HUES64 (cell line): ENCODE measurements at regions not wholly inside any gene's neighbourhood (a gene's known extent, or its start where the extent isn't known, plus 50 kb on each side); places are given as distances from the start of the nearest gene placed in this dataset.
"Not testable (repeated sequence)": the region's sequence is repeated elsewhere in the genome, so short reads cannot be mapped to it uniquely, and the experiment has no call there.

Experiments
- H3K27ac ChIP-seq: 2 replicates; pipeline ENCODE4 v1.7.0; 2013; ENCODE audit warnings: low read depth, low read length, inconsistent platforms
- H3K27me3 ChIP-seq: 2 replicates; pipeline ENCODE4 v1.6.1; 2013; ENCODE audit warnings: mild to moderate bottlenecking, low read length; ENCODE audit not compliant: insufficient read depth
- H3K36me3 ChIP-seq: 2 replicates; pipeline ENCODE4 v1.6.1; 2013; ENCODE audit warnings: mild to moderate bottlenecking, low read length; ENCODE audit not compliant: insufficient read depth
- H3K4me1 ChIP-seq: 2 replicates; pipeline ENCODE4 v1.6.1; 2013; ENCODE audit warnings: mild to moderate bottlenecking, low read length, moderate library complexity; ENCODE audit not compliant: insufficient read depth
- H3K4me3 ChIP-seq: 2 replicates; pipeline ENCODE4 v1.5.1; 2013; ENCODE audit warnings: mild to moderate bottlenecking, low read length, moderate library complexity
- H3K9ac ChIP-seq: 2 replicates; pipeline ENCODE4 v1.6.1; 2013; ENCODE audit warnings: mild to moderate bottlenecking, low read depth, low read length
- H3K9me3 ChIP-seq: 2 replicates; pipeline ENCODE4 v1.6.1; 2013; ENCODE audit warnings: low read depth, low read length; ENCODE audit not compliant: insufficient read depth
- WGBS: fragments of 150-250, 120-280 bp; methylation state at CpG from one replicate; pipeline ENCODE4 v1.1.7; 2013; ENCODE audit warnings: missing lambda C conversion rate; 5-methylcytosine and 5-hydroxymethylcytosine counted together

DNA sequence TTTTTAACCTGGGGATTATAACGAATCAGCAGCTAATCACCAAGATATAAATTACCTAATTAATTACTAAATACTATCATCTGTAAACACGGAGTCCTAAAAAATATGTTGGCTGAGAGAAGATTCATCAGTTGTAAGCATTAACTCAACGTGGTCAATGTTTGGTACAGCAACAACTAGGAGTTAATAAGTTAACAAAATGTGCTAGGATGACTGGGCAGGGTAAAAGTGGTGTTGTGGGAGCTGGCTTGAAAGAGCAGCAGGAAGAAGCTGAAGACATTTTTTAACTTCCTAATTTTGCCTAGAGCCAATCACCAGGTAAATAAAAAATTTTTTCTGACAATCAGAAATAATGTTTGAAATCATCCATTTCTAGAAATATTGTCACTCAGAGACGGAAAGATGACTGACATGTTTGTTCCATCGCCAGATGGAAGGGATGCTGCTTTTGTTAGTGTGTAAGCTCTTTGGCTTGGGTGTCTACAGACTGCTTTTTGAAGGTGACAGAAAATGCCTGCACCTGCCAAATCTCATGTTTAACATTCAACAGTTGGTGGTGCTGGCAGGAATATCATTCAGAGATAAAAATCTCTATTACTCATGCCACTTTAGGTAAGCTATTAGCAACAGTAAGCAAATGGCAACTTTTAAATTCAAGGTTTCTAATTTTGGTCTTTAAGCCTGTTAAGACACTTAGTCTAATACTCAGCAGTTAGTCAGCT is 1126.9 kb downstream of the STPG2 start:
- Histone ChIP-seq H3K4me1 (no peaks in the 10 kb centered on the region), H3K27ac (no peak overlapping the region), H3K9ac (no peak overlapping the region), H3K27me3 (no peaks in the 10 kb centered on the region), H3K4me3 (no peak overlapping the region), H3K36me3 (no peaks in the 10 kb centered on the region), H3K9me3 (no peaks in the 10 kb centered on the region)
- 95% methylated on average over 4 of the region's 5 CpGs for WGBS

DNA sequence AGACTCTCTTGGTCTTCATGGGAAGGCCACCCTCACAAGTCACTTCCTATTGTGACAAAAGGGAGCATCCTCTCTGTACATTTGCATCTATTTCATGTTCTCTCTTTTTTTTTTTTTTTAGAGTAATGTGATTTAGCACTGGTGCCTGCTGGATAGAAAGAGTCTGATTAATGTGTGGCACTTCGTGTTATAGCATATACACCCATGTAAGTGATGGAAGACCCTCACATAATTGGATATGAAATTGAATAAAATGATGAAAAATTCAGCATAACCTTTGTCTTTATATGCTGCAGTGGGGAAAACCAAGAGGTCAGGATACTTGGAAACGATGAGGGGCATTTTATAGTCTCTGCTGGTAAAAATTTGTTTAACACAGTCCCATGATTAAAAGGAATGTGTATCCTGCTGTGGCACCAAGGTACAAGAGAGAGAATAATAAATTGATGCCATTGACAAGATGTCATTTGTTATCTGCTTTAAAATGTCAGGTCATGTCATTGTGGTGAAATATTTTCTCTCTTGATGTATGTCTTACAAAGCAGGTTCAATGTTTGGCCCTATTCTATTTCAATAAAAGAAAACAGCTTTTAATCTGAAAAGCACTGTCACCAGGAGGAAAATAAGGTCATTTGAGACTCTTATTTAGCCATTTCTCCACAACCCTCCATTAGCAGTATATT is 1115.4 kb downstream of the STPG2 start:
- no peaks in the 10 kb centered on the region for H3K9me3 ChIP-seq
- WGBS, result 85% methylated on average over 1 of the region's 2 CpGs
- H3K36me3 ChIP-seq, result no peaks in the 10 kb centered on the region
- no peaks in the 10 kb centered on the region for H3K27me3 ChIP-seq
- no peak overlapping the region for H3K9ac ChIP-seq
- H3K27ac ChIP-seq, result no peak overlapping the region
- H3K4me1 ChIP-seq, result peaks cover 16% of the 10 kb centered on the region
- H3K4me3 ChIP-seq, result no peak overlapping the region

DNA sequence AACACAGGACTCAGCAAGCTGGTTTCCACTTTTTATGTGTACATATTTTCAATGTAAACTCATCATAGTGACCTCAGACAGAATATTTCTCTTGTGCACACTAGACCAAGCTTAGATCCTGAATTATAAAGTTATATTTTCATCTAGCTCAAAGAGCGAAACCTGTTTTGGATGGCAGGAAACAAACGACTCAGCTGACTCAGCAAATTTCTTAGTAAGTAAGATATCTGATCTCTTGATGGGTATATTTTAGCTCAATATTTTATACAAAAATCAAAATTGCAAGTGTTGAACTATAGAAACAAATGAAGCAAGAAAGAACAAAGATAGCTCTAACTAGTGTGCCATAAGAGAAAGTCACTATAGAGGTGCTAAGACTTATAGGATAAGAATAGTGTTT is 1114.5 kb downstream of the STPG2 start:
- H3K27me3 ChIP-seq, result no peaks in the 10 kb centered on the region
- no peak overlapping the region for H3K9ac ChIP-seq
- 100% methylated on average over 1 of the region's 2 CpGs for WGBS
- H3K27ac ChIP-seq, result no peak overlapping the region
- H3K36me3 ChIP-seq, result no peaks in the 10 kb centered on the region
- peaks cover 16% of the 10 kb centered on the region for H3K4me1 ChIP-seq
- no peak overlapping the region for H3K4me3 ChIP-seq
- H3K9me3 ChIP-seq, result no peaks in the 10 kb centered on the region

DNA sequence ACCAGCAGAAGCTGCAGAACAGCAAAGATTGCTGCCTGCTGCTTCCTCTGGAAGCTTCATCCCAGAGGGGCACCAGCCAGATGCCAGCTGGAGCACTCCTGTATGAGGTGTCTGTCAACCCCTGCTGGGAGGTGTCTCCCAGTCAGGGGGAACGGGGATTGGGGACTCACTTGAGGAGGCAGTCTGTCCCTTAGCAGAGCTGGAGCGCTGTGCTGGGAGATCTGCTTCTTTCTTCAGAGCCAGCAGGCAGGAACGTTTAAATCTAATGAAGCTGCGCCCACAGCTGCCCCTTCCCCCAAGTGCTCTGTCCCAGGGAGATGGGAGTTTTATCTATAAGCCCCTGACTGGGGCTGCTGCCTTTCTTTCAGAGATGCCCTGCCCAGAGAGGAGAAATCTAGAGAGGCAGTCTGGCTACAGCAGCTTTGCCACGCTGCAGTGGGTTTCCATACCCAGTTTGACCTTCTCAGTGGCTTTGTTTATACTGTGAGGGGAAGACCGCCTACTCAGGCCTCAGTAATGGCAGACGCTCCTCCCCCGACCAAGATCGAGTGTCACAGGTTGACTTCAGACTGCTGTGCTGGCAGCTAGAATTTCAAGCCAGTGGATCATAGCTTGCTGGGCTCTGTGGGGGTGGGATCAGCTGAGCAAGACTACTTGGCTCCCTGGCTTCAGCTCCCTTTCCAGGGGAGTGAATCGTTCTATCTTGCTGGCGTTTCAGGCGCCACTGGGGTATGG is 1105.7 kb downstream of the STPG2 start:
- not testable (repeated sequence) for H3K9ac ChIP-seq, H3K36me3 ChIP-seq, H3K4me1 ChIP-seq, H3K4me3 ChIP-seq, H3K27me3 ChIP-seq, H3K9me3 ChIP-seq
- WGBS, result 74% methylated on average over 12 of the region's 12 CpGs
- peak overlapping the region; percentile 27; the same call in 1 of the 2 replicates for H3K27ac ChIP-seq

DNA sequence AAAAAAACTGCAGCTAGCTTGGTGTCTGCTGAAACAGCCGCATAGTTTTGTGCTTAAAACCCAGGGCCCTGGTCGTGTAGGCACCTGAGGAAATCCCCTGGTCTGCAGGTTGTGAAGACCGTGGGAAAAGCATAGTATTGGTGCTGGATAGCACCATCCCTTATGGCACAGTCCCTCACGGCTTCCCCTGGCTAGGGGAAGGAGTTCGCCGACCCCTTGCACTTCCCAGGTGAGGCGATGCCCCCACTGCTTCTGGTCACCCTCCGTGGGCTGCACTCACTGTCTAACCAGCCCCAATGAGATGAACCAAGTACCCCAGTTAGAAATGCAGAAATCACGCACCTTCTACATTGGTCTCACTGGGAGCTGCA is 1105.1 kb downstream of the STPG2 start:
- WGBS, result 92% methylated on average over 9 of the region's 9 CpGs
- Histone ChIP-seq H3K9ac (no peak overlapping the region), H3K27ac (peak overlapping the region; percentile 27; the same call in 1 of the 2 replicates), H3K4me3 (no peak overlapping the region), H3K36me3 (no peaks in the 10 kb centered on the region), H3K4me1 (peaks cover 9% of the 10 kb centered on the region; the same call in 1 of the 2 replicates), H3K27me3 (no peaks in the 10 kb centered on the region), H3K9me3 (no peaks in the 10 kb centered on the region)

DNA sequence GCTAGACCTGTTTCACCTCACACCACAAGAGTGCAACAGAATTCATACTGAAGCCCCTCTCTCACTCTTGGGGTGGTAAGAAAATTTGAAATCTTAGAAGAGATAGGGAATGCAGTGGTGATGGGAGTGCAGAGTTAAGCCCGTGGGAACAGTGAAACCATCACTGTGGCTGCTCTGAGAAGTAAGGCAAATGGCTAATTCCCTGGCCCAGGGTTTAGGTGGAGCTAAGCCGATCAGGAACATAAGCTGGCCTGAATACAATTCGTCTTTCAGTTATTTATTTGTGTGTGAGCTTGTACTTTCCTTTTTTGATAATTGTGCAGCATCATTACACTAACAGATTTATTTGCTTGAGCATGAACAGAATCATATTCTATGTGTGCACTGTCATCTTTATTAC is 1070.6 kb downstream of the STPG2 start:
- Histone ChIP-seq H3K9me3 (no peaks in the 10 kb centered on the region), H3K4me1 (peaks cover 12% of the 10 kb centered on the region; the same call in 1 of the 2 replicates), H3K36me3 (no peaks in the 10 kb centered on the region), H3K9ac (no peak overlapping the region), H3K27me3 (no peaks in the 10 kb centered on the region), H3K27ac (no peak overlapping the region), H3K4me3 (no peak overlapping the region)
- 86% methylated on average over 3 of the region's 3 CpGs for WGBS

DNA sequence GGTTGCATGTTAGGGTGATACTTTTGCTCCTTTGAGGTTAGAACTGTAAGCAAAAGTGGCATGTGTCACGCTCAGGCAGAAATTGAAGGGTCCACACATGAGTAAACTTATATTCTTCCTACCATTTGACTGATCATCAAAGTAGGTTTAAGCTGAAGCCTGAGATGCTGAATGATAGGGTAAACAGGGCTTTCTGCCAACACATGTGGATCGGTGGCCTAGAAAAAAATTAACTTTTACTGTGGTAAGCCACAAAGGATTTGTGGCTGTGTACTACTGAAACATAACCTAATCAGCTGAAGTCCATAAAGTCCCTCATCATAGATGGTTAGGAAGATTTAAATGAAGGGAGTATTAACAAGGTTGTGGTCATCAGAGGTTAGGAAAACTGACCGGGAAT is 1070.1 kb downstream of the STPG2 start:
- no peaks in the 10 kb centered on the region for H3K36me3 ChIP-seq
- H3K9me3 ChIP-seq, result no peaks in the 10 kb centered on the region
- no peak overlapping the region for H3K27ac ChIP-seq
- H3K4me1 ChIP-seq, result peaks cover 12% of the 10 kb centered on the region; the same call in 1 of the 2 replicates
- H3K27me3 ChIP-seq, result no peaks in the 10 kb centered on the region
- H3K4me3 ChIP-seq, result no peak overlapping the region
- H3K9ac ChIP-seq, result no peak overlapping the region
- 97% methylated on average over 3 of the region's 3 CpGs for WGBS

DNA sequence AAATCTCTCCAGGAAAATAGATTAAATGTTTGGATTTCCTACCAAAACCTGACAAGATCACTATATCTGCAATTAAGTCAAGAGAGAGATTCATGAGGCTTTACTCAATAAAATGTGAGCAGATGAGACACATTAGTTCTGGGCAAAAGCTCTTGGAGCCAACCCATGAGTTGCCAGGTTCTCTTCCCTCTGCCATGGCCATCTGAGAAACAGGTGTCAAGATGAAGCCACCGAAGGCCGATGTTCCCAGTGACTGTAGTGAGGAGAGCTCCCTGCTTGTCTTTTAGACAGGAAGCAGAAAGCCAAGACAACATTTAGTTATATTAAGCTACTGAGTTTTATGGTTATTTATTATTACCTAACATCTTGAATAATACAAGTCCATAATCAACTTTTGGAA is 1068.7 kb downstream of the STPG2 start:
- Histone ChIP-seq H3K4me1 (peaks cover 8% of the 10 kb centered on the region; the same call in 1 of the 2 replicates), H3K27me3 (no peaks in the 10 kb centered on the region), H3K9ac (no peak overlapping the region), H3K36me3 (no peaks in the 10 kb centered on the region), H3K9me3 (no peaks in the 10 kb centered on the region), H3K27ac (no peak overlapping the region), H3K4me3 (no peak overlapping the region)
- WGBS, result 79% methylated on average over 2 of the region's 2 CpGs

DNA sequence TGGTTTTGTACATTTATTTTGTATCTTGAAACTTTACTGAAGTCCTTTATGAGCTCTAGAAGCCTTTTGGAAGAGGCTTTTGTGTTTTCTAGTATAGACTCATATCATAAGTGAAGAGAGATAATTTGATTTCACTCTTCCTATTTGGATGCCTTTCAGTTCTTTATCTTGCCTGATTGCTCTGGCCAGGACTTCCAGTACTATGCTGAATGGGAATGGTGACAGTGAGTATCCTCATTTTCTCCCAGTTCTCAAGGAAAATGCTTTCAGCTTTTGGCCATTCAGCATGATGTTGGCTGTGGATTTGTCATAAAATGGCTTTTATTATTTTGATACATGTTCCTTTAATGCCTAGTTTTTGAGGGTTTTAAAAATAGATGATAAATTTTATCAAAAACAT is 1061.3 kb downstream of the STPG2 start:
- Histone ChIP-seq H3K36me3 (no peaks in the 10 kb centered on the region), H3K27me3 (no peaks in the 10 kb centered on the region), H3K9ac (no peak overlapping the region), H3K9me3 (no peaks in the 10 kb centered on the region), H3K4me1 (no peaks in the 10 kb centered on the region), H3K27ac (no peak overlapping the region), H3K4me3 (no peak overlapping the region)

DNA sequence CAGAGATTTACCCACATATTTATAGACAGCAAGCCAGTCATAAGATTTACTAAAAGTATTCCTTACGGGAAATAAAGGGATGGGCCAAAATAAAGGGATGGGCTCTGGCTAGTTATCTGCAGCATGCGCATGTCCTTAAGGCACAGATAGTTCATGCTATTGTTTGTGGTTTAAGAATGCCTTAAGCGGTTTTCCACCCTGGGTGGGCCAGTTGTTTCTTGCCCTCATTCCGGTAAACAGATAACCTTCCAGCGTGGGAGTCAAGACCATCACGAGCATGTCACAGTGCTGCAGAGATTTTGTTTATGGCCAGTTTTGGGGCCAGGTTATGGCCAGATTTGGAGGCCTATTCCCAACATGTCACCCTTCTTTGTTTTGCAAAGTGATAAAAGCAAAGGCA is 1046.2 kb downstream of the STPG2 start:
- peak overlapping the region; percentile 65; the same call in 1 of the 2 replicates for H3K27ac ChIP-seq
- H3K36me3 ChIP-seq, H3K9ac ChIP-seq, H3K9me3 ChIP-seq, H3K27me3 ChIP-seq, H3K4me1 ChIP-seq, H3K4me3 ChIP-seq: not testable (repeated sequence)
- 61% methylated on average over 6 of the region's 6 CpGs for WGBS

DNA sequence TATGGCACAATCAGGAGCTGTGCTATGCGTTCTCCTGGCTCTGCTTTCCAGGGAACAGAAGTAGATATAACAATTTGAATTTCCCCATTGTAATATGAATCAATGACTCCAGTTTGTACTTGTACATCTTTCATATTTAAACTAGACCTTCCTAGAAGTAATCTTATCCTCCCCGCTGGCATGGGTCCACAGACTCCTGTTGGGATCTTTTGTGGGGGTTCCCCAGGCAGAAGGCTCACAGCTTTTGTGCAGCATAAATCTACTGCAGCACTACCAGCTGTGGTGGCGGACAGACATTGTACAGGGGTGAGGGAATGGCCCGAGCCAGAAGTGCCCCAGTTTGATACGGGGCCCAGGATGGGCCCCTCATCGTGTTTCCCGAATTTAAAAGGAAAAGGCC is 1042.1 kb downstream of the STPG2 start:
- not testable (repeated sequence) for H3K9me3 ChIP-seq, H3K9ac ChIP-seq, H3K4me3 ChIP-seq, H3K4me1 ChIP-seq, H3K27ac ChIP-seq, H3K27me3 ChIP-seq, H3K36me3 ChIP-seq
- 94% methylated on average over 7 of the region's 7 CpGs for WGBS
